Activated naive CD8-positive, alpha-beta T cell treated with anti-CD3 and anti-CD28 coated beads, Interleukin-2, amount 50 U/mL, for 24 hours (primary cell): ENCODE measurements at regions not wholly inside any gene's neighbourhood (a gene's known extent, or its start where the extent isn't known, plus 50 kb on each side); places are given as distances from the start of the nearest gene placed in this dataset.

Experiments used
- ATAC-seq: fragments of 150-1000 bp; cut with Tn5 transposase; one replicate; pipeline ENCODE4 v1.10.0; 2021
- DNase-seq: peaks from one replicate; pipeline ENCODE4 v3.0.0; 2021
- H3K27ac Mint-ChIP-seq: one replicate; pipeline ENCODE4 v1.8.0; 2021; ENCODE audit warnings: mild to moderate bottlenecking, mixed read lengths
- H3K27me3 Mint-ChIP-seq: one replicate; pipeline ENCODE4 v1.8.0; 2021; ENCODE audit warnings: mixed read lengths
- H3K36me3 Mint-ChIP-seq: one replicate; pipeline ENCODE4 v1.8.0; 2021; ENCODE audit warnings: low read depth, mixed read lengths
- H3K4me1 Mint-ChIP-seq: one replicate; pipeline ENCODE4 v1.8.0; 2021; ENCODE audit warnings: mixed read lengths
- H3K4me3 Mint-ChIP-seq: one replicate; pipeline ENCODE4 v1.8.0; 2021; ENCODE audit warnings: mild to moderate bottlenecking, moderate library complexity, mixed read lengths
- H3K9me3 Mint-ChIP-seq: one replicate; pipeline ENCODE4 v1.8.0; 2021; ENCODE audit warnings: mixed read lengths

DNA sequence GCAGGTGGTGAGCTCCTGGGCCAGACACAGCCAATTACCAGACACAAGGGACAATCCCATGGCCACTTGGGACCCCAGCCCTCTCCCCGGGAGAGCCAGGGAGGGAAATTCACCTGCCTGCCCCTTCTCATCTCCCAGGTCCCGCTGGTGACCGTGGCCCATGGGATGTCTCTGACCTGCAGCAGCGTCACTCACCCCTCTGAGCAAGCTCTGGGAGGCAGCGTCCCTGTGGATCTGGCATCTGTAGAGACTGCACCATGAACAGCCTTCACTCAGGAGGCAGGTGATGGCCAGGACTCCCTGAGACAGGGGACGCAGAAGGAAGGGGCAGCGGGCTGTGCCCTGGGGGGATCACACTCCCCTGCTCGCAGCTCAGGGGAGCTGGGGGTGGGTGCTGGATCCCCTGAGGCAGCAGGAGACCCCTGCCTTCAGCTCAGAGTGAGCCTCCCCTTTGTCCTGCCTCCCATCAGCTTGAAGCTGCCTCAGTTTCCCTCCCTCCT lies 90.8 kb downstream of the FOXL3 start:
- Mint-ChIP-seq H3K4me1 (peaks cover 26% of the 10 kb centered on the region), H3K9me3 (peaks cover 24% of the 10 kb centered on the region), H3K27ac (no peak overlapping the region), H3K36me3 (peaks cover 10% of the 10 kb centered on the region), H3K4me3 (no peak overlapping the region), H3K27me3 (no peaks in the 10 kb centered on the region)
- peak; percentile 2 for DNase-seq
- ATAC-seq = no peak

DNA sequence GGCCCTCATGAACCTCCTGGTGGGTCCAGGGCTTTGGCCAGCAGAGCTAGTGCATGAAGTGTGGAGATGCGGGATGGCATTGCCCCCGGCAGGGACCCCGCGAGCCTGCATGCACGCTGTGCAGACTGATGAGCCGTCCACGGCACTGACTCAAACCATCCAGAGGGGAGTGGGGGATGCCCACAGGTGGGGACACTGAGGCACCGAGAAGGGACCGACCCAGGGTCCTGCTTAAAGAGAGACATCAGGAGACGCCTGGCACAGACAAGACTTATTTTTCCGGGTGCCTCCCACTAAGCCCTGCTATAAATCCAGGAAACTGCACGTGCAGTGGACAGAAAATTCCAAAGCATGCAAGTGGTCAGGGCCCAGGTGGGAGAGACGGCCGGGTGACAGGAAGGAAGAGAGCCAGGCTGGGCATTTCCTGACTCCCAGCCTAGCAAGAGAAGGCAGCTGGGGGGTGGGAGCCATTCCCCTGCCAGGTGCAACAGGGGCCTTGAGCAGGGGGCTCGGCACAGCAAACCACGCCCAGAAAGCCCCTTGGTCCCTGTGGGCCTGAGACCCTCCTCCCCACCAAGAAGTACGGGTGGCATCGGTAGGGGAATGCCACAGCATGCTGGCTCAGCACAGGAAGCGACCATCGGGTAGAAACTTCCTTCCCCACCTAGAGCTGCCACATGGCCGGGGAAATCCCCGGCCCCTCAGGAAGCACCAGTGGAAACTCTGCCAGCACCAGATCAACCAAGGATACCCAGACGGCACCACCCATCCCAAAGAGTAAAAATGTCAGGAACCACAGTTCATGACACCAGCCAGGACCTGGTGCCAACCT lies 91.5 kb downstream of the FOXL3 start:
- Mint-ChIP-seq H3K27ac (peak overlapping the region; percentile 79), H3K27me3 (no peaks in the 10 kb centered on the region)
- peak; percentile 62 for DNase-seq

DNA sequence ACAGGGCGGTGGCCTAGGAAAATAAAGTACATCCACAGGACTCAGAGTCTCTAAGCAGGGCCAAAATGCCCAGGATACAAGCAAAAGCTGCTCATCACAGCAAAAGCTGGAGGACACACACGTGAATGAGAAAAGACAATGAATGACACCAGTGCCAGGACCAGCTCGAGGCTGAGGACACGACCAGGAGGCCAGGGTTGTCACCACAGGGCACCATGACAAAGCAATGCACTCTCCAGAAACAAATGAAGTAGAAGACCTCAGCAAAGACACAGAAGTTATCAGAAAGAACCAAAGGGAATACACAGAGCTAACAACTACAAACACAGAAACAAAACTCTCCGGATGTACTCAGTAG lies 92.1 kb downstream of the FOXL3 start:
- Mint-ChIP-seq H3K27ac (peak overlapping the region; percentile 79), H3K36me3 (peaks cover 10% of the 10 kb centered on the region), H3K4me3 (no peak overlapping the region), H3K4me1 (peaks cover 26% of the 10 kb centered on the region), H3K9me3 (peaks cover 24% of the 10 kb centered on the region), H3K27me3 (no peaks in the 10 kb centered on the region)
- ATAC-seq (peak; percentile 16), DNase-seq (no peak)

More for the DNA sequence above, 91.5 kb downstream of the FOXL3 start:
- Mint-ChIP-seq H3K9me3 (peaks cover 24% of the 10 kb centered on the region), H3K36me3 (peaks cover 10% of the 10 kb centered on the region), H3K4me1 (peaks cover 26% of the 10 kb centered on the region), H3K4me3 (no peak overlapping the region)
- ATAC-seq = peak; percentile 73

DNA sequence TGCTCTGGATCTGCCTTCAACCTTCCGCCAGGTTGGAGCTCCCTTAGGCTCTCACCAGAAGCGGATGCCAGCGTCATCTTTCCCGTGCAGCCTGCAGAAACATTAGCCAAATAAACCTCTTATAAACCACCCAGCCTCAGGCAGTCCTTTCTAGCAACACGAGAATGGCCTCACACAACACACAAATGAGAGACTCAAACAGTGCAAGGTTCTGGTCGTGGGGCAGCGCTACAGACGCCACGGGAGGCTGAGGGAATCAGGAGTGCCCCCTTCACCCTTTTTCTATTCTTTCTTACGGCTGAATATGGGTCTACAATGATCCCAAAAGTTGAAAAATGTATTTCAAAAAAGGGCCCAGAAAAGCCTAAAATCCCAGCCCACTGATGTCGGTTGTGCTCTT lies 96.4 kb downstream of the FOXL3 start:
- no peaks in the 10 kb centered on the region for H3K27me3 Mint-ChIP-seq
- H3K36me3 Mint-ChIP-seq = peaks cover 10% of the 10 kb centered on the region
- peaks cover 19% of the 10 kb centered on the region for H3K4me1 Mint-ChIP-seq
- DNase-seq (no peak), ATAC-seq (no peak)
- peaks cover 24% of the 10 kb centered on the region for H3K9me3 Mint-ChIP-seq
- H3K4me3 Mint-ChIP-seq = no peak overlapping the region
- no peak overlapping the region for H3K27ac Mint-ChIP-seq

DNA sequence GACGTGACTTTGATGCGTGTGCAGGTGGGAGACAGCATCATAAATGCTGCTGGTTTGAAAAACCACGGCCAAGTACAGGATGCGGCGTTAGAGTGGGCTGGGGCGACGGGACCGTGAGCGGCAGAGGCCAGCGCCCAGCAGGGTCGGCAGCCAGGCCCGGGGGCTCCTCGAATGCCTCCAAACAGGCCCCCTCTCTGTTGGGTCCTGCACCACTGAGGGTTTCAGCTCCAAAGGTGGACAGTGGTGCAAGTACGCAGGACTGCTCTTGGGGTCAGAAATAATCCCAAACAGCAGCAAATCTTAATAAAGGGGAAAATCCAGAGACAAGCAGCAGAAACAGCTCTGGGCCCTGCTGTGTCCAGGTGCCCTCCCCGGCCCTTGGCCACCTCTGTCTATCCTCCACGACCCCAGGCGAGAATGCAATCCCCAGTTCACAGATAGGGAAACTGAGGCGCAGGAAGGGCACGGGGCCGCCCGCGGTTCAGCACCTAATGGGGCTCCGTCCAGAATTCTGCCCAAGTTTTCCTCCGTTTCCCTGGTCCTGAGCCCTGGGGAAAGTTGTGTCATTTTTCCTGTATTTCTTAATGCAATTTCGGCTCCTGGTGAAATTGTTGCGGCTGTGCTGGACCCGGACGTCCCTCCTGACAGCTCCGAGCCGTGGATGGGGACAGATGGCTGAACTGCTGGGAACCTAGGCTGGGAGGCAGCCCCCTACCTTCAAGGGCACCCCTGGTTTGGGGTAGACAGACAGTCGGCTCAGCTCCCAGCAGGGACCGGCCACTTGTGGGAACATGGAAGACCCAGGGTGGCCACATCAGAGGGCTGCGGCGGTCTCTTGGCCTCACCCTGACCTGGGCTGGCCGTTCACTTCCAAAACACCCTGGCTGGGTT lies 97.4 kb downstream of the FOXL3 start:
- Mint-ChIP-seq H3K36me3 (peaks cover 6% of the 10 kb centered on the region), H3K4me3 (no peak overlapping the region), H3K4me1 (peaks cover 9% of the 10 kb centered on the region), H3K9me3 (peaks cover 21% of the 10 kb centered on the region), H3K27ac (no peak overlapping the region), H3K27me3 (no peaks in the 10 kb centered on the region)
- DNase-seq = no peak
- ATAC-seq = no peak

DNA sequence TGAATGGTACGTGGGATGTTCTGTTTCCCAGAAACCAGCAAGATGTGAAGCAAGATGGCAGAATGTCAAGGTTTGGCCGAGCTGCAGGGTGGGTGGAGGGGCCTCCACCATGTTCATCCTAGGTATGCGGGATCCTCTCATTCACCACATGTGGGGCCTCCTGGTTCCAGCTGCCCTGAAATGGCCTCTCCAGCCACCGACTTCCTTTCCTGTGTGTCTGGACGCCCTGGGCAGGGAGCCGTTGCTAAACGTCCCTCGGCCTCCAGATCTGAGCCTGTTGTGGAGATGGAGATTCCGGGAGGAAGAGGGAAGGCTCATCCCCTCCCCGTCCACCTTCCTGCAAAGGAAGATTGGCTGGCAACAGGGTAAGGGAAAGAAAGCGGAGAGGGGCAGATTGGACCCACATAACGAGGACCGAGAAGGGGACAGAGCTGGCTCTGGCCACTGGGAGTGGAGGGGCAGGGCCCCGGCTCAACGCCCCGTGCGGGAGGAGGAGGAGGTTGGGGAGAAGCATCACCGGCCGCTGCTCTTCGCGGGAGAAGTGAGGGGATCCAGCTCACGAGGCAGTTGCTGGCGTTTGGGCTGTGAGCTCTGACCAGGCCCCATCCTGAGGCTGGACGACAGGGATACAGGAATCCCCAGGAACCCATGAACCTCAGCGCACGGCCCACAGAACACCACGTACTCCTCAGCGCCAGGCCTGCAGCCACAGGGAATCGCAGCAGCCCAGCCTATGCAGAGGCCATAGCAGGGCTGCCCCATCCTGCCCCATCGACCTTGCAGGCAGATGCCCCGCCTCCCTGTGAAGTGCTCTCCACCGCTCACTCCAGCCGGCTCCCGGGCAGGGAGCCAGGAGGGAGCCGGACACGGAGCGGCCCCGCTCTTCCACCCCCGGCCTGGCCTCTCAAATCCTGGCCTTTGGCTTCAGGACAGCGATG lies 98.3 kb downstream of the FOXL3 start:
- H3K27ac Mint-ChIP-seq = no peak overlapping the region
- ATAC-seq (no peak), DNase-seq (no peak)
- H3K27me3 Mint-ChIP-seq = no peaks in the 10 kb centered on the region
- H3K4me3 Mint-ChIP-seq = no peak overlapping the region
- H3K36me3 Mint-ChIP-seq = peaks cover 6% of the 10 kb centered on the region
- peaks cover 5% of the 10 kb centered on the region for H3K4me1 Mint-ChIP-seq
- H3K9me3 Mint-ChIP-seq = peaks cover 16% of the 10 kb centered on the region

DNA sequence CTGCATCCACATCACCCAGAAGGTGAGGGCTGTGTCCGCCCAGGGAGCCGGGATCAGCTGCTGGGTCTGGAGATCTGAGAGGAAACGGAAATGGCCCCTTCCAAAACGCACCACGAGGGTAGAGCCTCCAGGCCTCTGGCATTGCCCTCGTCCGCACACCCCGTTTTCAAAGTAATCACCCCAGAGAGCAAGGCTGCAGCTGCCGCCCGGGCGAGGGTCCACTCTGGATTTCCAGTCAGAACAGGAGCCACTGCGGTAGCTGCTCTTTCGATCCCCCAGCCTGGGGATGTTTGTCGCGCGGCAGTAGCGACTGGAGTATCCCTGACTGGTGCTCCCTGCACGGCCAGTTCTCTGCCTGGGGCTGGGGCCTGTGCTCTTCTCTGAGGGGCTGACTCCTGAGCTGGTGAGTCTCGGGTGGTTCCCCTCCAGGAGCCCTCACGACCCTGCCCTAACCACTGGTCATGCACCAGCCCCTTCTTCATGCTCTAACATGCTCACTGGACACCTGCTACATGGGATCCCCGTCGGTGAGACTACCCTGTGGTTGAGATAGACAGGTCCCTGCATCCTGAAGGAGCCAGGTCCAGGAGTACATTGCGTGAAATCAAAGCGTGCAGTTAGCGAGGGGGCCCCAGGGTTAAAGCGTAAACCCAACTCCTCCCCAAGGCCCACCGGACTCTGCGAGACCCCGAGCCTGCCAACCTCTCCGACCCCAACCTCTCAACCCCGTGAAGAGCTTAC lies 99.2 kb downstream of the FOXL3 start:
- peaks cover 5% of the 10 kb centered on the region for H3K4me1 Mint-ChIP-seq
- H3K4me3 Mint-ChIP-seq = no peak overlapping the region
- ATAC-seq (no peak), DNase-seq (no peak)
- H3K36me3 Mint-ChIP-seq = peaks cover 2% of the 10 kb centered on the region
- no peaks in the 10 kb centered on the region for H3K27me3 Mint-ChIP-seq
- peaks cover 8% of the 10 kb centered on the region for H3K9me3 Mint-ChIP-seq
- no peak overlapping the region for H3K27ac Mint-ChIP-seq

DNA sequence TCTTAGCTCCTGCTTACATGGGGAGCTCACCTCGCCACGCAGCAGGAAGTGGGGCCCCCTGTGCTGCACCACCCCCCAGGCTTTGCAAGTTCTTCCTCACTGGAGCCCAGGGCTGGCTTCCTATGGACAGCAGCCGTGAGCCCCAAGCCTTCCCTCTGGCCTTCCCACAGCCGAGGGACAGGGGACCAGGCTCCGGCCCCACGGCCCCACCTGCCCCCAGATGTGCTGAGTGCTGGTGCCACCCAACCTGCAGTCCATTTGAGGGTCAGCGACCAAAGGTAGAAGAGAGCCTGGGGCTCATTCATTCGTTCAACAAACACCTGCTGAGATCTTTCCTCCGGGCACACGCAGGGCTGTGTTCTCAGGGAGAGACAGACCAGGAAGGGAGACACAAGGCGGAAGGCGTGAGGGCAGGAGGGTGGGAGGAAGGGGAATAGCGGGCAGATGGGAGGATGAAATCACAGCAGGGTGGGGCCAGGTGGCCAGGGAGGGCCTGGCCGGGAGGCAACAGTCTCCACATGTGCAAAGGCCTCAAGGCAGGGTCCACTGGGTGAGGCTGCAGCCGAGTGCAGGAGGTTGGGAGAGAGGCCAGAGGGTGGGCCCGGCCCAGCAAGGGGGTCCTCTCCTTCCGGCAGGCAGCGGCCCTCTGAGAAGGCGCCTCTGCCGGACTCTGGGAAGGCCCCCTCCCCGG lies 100.1 kb downstream of the FOXL3 start:
- H3K27ac Mint-ChIP-seq = no peak overlapping the region
- H3K4me1 Mint-ChIP-seq = peaks cover 5% of the 10 kb centered on the region
- H3K27me3 Mint-ChIP-seq = no peaks in the 10 kb centered on the region
- DNase-seq (no peak), ATAC-seq (no peak)
- no peaks in the 10 kb centered on the region for H3K36me3 Mint-ChIP-seq
- no peak overlapping the region for H3K4me3 Mint-ChIP-seq
- H3K9me3 Mint-ChIP-seq = peaks cover 7% of the 10 kb centered on the region

DNA sequence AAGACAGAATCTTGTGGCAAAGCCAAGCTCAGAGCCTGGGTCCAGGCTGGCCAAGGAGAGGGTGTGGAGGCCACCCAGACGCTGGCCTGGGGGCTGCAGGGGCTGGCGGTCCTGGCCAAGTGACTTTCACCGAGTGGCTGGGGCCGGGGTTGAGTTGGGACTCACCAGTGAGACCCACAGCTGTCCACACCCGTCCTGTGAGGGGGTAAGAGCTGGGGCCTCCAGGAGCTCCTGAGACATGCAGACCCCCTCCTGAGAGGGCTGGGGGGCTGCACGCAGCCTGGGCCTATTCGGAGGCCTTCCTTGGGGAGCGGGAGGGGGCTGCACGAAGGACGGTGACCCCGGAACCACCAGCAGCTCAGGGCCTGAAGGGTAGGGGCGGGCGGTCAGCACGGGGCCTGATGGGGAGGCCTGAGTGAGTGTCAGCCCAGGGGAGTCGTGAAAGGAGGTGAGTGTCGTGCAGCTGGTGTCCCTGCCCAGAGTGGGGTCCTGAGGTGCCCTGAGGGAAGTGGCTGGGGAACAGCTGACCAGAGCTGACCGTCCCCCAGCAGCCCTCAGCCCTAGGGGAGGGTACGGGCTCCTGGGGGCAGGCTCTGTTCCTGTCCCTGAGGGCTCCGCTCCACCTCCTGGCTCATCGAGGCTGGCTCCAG lies 100.9 kb downstream of the FOXL3 start:
- Mint-ChIP-seq H3K36me3 (peaks cover 7% of the 10 kb centered on the region), H3K27ac (no peak overlapping the region), H3K27me3 (no peaks in the 10 kb centered on the region), H3K4me1 (peaks cover 5% of the 10 kb centered on the region), H3K4me3 (no peak overlapping the region), H3K9me3 (peaks cover 16% of the 10 kb centered on the region)
- ATAC-seq (no peak), DNase-seq (no peak)

DNA sequence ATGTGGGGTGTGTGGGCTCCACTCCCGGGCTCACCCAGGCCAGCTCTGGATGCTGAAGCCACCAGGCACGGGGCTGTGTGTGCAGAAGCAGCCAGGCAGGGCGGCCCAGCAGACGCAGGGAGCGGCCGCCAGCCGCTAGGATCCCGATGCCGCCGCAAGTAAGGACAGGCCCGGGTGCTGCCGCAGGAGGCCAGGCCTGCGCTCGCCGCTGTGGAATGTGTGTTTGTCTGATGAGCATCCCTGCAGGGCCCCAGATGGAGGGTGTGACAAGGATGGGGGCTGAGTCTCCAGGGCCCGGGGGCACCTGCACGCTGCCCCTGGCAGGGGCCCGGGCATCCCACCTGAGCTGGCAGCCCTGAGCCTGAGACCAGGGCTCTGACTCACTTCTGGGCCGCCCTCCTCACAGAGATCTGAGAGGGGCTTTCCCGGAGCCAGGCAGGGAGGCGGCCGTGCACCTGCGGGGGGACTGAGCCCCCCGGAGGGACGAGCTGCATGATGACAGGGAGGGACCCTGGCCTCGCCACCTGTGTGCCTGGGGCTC lies 101.5 kb downstream of the FOXL3 start:
- Mint-ChIP-seq H3K9me3 (peaks cover 21% of the 10 kb centered on the region), H3K27ac (no peak overlapping the region), H3K36me3 (peaks cover 10% of the 10 kb centered on the region), H3K27me3 (no peaks in the 10 kb centered on the region), H3K4me3 (no peak overlapping the region), H3K4me1 (peaks cover 5% of the 10 kb centered on the region)
- ATAC-seq (peak; percentile 10), DNase-seq (no peak)

DNA sequence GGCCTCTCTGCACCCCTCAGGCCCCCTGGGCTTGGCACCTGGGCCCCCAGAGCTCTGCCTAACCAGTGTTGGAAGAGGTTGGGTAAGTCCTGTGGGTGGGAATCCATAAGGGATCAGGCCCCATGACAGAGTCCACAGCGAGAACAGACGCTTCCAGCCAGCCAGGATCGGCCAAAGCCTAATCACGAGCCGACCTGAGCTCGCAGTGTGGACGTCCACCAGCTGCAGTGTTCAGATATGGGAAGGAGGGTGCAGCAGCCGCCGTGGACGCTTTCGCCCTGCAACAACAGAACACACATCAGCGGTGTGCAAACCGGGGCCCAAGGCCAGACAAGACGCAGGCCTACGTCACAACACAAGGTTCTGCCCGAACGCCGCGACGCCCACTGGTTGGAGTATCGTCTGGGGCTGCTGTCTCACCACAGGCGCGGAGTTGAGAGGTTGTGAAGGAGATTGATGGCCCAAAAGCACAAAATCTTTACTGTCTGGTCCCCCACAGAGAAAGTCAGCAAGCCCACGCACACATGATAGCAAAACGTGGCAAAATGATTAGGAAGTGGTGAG lies 102.1 kb downstream of the FOXL3 start:
- Mint-ChIP-seq H3K27ac (no peak overlapping the region), H3K9me3 (peaks cover 25% of the 10 kb centered on the region), H3K27me3 (no peaks in the 10 kb centered on the region), H3K4me3 (no peak overlapping the region), H3K36me3 (peaks cover 10% of the 10 kb centered on the region), H3K4me1 (peaks cover 5% of the 10 kb centered on the region)
- DNase-seq (no peak), ATAC-seq (no peak)

DNA sequence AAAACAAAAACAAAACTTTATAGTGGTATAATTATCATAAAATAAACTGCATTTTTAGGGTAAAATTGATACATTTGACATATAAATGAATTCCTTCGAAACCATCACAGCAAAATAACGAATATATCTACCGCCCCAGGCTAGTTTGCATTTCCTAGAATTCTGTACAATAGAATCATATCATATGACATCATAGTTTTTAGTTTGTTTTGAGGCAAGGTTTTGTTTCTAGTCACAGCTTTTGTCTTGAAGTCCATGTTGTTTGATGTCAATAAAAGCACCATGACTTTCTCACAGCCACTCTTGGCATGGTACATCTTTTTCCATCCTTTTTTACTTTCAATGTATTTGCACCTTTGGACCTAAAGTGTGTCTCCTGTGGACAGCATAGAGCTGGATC lies 102.9 kb downstream of the FOXL3 start:
- Mint-ChIP-seq H3K27me3 (no peaks in the 10 kb centered on the region), H3K9me3 (peaks cover 29% of the 10 kb centered on the region)
- no peak for DNase-seq

More for the DNA sequence above, 102.9 kb downstream of the FOXL3 start:
- H3K36me3 Mint-ChIP-seq = peaks cover 10% of the 10 kb centered on the region
- ATAC-seq = no peak
- H3K27ac Mint-ChIP-seq = no peak overlapping the region
- H3K4me1 Mint-ChIP-seq = peaks cover 5% of the 10 kb centered on the region
- H3K4me3 Mint-ChIP-seq = no peak overlapping the region
